ENCODE measurements at regions not wholly inside any gene's neighbourhood (a gene's known extent, or its start where the extent isn't known, plus 50 kb on each side); places are given as distances from the start of the nearest gene placed in this dataset.
"Not testable (repeated sequence)": the region's sequence is repeated elsewhere in the genome, so short reads cannot be mapped to it uniquely, and the experiment has no call there.

DNA sequence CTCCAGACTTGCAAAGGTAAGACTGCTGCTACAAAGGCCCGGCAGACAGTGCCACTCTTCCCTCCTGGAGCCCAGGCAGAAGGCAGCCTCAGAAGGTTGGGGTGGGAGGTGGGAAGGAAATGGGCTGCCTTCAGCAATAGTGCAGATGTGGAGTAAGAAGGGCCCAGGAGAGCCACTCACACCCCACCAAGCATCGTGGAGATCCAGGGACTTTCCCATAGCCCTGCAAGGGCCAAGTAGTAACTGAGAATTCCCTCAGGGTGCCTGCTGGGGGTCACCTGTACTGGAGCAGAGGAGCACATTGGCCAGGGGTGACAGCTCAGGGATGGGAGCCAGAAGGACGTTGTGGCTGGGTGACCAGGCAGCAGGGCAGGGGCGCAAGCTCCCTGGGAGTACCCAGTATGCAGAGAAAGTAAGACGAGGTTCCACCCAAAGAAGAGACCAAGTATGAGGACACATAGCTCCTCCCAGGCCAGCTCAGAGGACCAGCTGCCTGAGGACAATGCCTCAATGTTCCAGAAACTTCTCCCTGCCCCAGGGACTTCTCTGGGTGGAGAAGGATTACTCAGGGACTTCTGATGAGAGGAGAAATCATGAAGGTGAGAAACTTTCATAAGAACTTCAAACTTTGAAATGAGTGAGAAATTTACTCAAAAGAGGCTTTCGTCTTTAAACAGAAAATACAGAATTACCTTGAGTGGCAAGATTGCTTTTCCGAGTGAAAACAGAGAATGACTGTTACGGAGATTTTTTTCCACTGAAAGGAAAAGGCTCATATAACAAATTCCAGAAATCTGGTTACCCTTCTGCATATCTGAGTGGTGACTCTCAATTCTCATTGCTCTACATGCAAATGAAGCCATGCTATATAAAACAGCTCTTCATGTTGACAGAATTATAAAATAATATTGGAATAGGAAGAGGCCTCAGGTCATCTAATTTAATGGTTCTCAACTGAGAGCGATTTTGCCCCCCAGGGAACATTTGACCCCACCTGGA is 87.9 kb upstream of the TRIO start:
- DNase-seq (ENCODE audit: low spot score) = no peak

DNA sequence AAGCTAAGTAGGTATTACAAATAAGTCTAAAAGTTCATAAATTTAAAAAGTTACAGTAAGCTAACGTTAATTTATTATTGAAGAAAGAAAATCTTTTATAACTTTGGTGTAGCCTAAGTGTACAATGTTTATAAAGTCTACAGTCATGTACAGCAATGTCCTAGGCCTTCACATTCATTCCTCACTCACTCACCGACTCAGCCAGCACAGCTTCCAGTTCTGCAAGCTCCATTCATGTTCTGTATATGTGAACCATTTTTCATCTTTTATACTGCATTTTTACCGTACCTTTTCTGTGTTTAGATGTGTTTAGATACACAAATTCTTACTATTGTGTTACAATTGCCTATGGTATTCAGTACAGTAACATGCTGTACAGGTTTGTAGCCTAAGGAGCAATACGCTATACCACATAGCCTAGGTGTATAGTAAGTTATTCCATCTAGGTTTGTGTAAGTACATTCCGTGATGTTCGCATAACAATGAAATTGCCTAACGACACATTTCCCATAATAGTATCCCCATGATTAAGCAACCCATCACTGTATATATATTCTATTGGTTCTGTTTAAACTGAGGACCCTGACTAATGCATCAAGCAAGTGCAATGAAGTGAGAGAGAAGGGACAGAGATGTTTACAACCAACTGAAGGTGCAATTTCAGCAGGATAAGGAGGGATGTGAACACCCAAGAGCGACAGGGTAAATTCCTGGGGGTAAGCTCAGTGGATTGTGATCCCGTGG is 88.9 kb upstream of the TRIO start:
- DNase-seq (ENCODE audit: low spot score) = no peak

GRCh38 chr5:14050821-14051220 is 92.3 kb upstream of the TRIO start:
- no peak for DNase-seq (ENCODE audit: low spot score)

DNA sequence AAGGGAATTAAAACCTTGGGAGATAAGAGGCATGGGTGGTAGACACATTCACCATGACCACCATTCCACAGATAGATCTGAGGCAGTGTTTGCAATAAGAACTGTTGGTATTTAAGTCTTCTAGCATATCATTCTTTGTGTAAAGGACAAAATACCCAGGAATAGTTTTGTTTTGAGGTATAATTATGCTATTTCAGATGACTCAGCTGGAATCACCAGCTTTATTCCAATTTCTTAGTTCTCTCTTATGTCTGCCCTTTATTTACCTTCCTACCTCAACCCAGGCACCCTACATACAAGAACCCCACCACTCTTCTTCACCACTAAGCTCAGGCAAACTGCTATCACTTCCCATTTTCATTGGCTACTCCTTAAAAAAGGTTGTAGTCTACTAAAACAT is 94.7 kb upstream of the TRIO start:
- no peak for DNase-seq (ENCODE audit: low spot score)

- no peak for DNase-seq (ENCODE audit: low spot score)
Measured at GRCh38 chr5:14041528-14042192, 97.2 kb upstream of the DNAH5 start.

- no peak for DNase-seq (ENCODE audit: low spot score)
Measured at GRCh38 chr5:14040542-14040941, 96.1 kb upstream of the DNAH5 start.

- DNase-seq (ENCODE audit: low spot score) = no peak
Measured at GRCh38 chr5:14039576-14039975, 95.1 kb upstream of the DNAH5 start.

- DNase-seq (ENCODE audit: low spot score) = no peak
Measured at GRCh38 chr5:14039063-14039462, 94.6 kb upstream of the DNAH5 start.

DNA sequence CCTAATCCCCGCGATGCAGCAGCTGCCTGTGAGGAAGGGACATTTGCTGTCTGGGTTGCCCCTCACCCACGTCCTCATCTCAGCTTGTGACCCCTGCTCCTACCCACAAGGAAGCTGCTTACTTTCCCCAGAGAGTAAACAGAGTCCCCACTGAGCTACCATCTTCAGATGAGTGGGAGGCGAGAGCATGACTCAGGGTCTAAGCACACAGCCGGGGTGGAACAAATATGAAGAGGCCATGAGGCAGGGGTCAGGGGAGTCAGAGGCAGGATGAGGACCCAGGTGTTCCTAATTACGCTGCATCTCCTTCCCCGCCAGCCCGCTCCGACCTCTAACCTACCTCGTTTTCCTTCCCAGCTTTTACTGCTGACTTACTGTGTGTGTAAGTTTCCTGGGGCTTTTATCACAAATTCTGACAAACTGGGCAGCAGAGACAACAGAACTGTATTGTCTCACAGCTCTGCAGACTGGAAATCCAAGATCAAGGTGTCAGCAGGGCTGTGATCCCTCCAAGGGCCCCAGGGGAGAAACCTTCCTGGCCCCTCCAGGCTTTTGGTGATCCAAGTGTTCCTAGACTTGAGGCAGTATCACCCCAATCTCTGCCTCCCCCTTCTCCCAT is 94.0 kb upstream of the DNAH5 start:
- DNase-seq (ENCODE audit: low spot score) = no peak

DNA sequence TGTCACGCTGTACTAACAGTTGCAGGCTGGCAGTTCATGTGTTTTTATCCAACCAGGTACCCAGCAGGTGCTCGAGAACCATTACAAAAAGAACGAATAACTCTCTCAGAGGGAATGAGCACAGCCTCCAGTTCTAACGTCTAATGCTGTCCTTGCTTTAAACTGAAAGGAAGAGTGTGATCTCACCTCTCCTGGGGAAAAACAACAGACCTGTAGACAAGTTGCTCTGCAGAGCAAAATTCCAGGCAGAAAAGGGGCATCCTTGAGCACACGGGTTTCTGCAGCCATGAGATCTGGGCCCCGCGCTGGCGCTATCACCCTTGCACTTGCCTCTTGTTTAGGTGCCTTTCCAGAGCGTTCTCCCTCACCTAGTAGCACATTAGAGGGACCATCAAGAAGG is 92.5 kb upstream of the DNAH5 start:
- no peak for DNase-seq (ENCODE audit: low spot score)

DNA sequence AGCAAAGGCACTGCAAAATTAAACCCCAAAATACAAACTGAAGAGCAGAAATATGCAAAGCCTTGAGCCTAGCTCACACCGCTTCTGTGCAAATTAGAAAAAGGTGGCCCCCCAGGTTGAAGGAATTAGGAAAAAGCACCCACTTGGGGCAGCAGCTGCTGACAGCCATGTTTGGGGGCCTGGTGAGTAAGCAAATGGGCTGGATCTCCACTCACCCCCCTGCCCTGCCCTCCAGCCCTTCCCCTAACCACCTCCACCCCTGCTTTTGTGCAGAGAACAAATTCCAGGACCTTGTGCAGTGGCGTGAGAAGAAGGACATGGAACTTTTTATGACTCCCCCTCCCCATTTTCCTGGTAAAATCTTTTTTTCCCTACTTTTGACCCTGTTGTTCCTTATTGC is 92.0 kb upstream of the DNAH5 start:
- no peak for DNase-seq (ENCODE audit: low spot score)

DNA sequence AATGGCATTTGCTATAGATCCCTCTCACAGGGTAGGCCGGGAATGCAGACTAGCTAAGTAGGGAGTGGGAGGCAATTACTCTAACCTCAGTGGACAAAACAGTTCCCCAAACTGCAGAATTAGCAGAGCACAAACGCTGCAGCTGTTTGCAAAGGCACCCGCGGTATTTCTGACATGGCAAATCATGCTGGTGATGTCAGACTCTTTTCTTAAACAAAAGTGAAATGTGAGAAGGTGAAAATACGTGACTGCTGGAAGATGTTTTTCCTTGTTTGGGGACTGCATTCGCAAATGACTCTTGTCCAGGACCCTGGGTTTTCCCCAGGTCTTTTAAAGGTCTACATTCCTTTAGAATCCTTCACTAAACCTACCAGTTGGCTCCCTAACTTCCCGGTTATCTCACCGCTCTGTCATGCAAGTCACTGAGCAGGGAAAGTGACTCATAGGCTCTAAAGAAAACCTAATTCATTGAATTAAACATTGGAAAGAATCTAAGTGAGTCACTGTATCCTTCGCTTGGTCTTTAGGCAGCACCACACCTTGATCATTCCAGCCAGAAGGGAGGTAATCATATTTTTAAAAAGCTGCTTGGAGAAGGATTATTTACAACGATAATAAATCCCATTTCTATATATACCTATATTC is 91.5 kb upstream of the DNAH5 start:
- DNase-seq (ENCODE audit: low spot score) = peak; percentile 23

- DNase-seq (ENCODE audit: low spot score) = no peak
Measured at GRCh38 chr5:14034963-14035362, 90.5 kb upstream of the DNAH5 start.

DNA sequence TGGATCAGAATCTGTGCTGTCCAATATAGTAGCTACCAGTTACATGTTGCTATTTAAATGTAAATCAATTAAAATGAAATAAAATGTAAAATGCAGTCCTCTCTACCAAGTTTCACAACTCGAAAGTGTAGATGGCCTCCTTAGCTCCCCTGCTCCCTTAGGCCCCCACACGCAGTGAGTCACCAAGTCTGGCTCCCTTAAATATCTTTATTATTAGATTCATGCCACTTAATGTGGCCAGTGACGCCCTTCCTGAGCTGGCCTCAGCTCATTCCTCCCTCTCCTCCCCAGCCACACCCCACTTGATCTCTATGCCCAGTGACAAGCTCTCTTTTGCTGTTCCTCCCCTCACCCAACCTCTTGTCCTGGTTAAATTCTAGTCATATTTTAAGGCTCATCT is 88.4 kb upstream of the DNAH5 start:
- no peak for DNase-seq (ENCODE audit: low spot score)

- no peak for DNase-seq (ENCODE audit: low spot score)
Measured at GRCh38 chr5:14028938-14029584, 84.6 kb upstream of the DNAH5 start.

- DNase-seq (ENCODE audit: low spot score) = no peak
Measured at GRCh38 chr5:14028188-14028587, 83.7 kb upstream of the DNAH5 start.

- DNase-seq (ENCODE audit: low spot score) = no peak
Measured at GRCh38 chr5:14025569-14026286, 81.2 kb upstream of the DNAH5 start.

DNA sequence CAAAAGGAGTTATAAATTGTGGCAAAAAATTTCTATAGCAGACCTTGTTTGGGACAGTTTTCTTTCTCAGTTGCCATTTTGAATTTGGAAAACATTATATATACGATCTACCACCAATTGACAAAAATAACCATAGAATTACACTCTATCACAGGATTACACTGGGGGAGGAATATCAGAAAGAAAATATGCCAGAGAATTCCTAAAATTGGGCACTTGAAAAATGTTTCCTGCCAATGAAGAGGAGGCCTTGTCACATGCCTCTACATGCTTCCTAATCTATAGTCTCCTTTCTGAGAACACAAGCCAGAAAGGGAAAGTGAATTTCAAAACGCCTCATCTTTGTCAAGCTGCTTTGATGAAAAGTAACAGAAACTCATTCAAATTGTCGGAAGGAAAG is 78.5 kb upstream of the DNAH5 start:
- no peak for DNase-seq (ENCODE audit: low spot score)

GRCh38 chr5:14020944-14021343 is 76.5 kb upstream of the DNAH5 start:
- not testable (repeated sequence) for DNase-seq (ENCODE audit: low spot score)

- DNase-seq (ENCODE audit: low spot score) = no peak
Measured at GRCh38 chr5:14019768-14020290, 75.3 kb upstream of the DNAH5 start.

All from HuH-7 (cell line).